ENCODE measurements at regions not wholly inside any gene's neighbourhood (a gene's known extent, or its start where the extent isn't known, plus 50 kb on each side); places are given as distances from the start of the nearest gene placed in this dataset.

GRCh38 chr9:13554626-13555025 is 275.1 kb upstream of the MPDZ start:
- ATAC-seq = peak; percentile 32; the same call in 1 of the 3 replicates
- TF ChIP-seq PPARA (CRISPR knock-in tag; IDR thresholded peaks at IDR 0.05; ENCODE audit: borderline replicate concordance) (no peak), TOX (CRISPR knock-in tag; IDR thresholded peaks at IDR 0.05; ENCODE audit: borderline replicate concordance) (no peak), ZNF8 (CRISPR knock-in tag; IDR thresholded peaks at IDR 0.05) (no peak), ESRRG (CRISPR knock-in tag; IDR thresholded peaks at IDR 0.05) (no peak), POU6F1 (CRISPR knock-in tag; IDR thresholded peaks at IDR 0.05; ENCODE audit: borderline replicate concordance, low read depth) (no peak), ZFP3 (CRISPR knock-in tag; IDR thresholded peaks at IDR 0.05) (no peak), ISL1 (CRISPR knock-in tag; IDR thresholded peaks at IDR 0.05) (peak; percentile 84), PATZ1 (CRISPR knock-in tag; IDR thresholded peaks at IDR 0.05; ENCODE audit: borderline replicate concordance) (no peak), SNAI2 (CRISPR knock-in tag; IDR thresholded peaks at IDR 0.05) (no peak), CREB5 (CRISPR knock-in tag; IDR thresholded peaks at IDR 0.05; ENCODE audit: low read depth) (no peak), RARB (CRISPR knock-in tag; IDR thresholded peaks at IDR 0.05) (no peak), ZNF565 (CRISPR knock-in tag; conservative IDR thresholded peaks at IDR 0.05; ENCODE audit: low read depth) (no peak), GLIS3 (CRISPR knock-in tag; IDR thresholded peaks at IDR 0.05) (no peak), OSR1 (CRISPR knock-in tag; IDR thresholded peaks at IDR 0.05) (no peak), TCF4 (CRISPR knock-in tag; IDR thresholded peaks at IDR 0.05; ENCODE audit: borderline replicate concordance) (peak; percentile 89), ZC3H10 (CRISPR knock-in tag; IDR thresholded peaks at IDR 0.05) (no peak), ARNTL (CRISPR knock-in tag; IDR thresholded peaks at IDR 0.05; ENCODE audit: borderline replicate concordance, low read depth) (no peak)
- TF ChIP-seq, protein P1, sequence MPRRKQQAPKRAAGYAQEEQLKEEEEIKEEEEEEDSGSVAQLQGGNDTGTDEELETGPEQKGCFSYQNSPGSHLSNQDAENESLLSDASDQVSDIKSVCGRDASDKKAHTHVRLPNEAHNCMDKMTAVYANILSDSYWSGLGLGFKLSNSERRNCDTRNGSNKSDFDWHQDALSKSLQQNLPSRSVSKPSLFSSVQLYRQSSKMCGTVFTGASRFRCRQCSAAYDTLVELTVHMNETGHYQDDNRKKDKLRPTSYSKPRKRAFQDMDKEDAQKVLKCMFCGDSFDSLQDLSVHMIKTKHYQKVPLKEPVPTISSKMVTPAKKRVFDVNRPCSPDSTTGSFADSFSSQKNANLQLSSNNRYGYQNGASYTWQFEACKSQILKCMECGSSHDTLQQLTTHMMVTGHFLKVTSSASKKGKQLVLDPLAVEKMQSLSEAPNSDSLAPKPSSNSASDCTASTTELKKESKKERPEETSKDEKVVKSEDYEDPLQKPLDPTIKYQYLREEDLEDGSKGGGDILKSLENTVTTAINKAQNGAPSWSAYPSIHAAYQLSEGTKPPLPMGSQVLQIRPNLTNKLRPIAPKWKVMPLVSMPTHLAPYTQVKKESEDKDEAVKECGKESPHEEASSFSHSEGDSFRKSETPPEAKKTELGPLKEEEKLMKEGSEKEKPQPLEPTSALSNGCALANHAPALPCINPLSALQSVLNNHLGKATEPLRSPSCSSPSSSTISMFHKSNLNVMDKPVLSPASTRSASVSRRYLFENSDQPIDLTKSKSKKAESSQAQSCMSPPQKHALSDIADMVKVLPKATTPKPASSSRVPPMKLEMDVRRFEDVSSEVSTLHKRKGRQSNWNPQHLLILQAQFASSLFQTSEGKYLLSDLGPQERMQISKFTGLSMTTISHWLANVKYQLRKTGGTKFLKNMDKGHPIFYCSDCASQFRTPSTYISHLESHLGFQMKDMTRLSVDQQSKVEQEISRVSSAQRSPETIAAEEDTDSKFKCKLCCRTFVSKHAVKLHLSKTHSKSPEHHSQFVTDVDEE (CRISPR knock-in tag; IDR thresholded peaks at IDR 0.05) = peak; percentile 78; the same call in 1 of the 2 replicates

GRCh38 chr9:13552606-13553215 is 273.2 kb upstream of the MPDZ start:
- ATAC-seq = peak; percentile 43; the same call in 2 of the 3 replicates
- TF ChIP-seq ISL1 (CRISPR knock-in tag; IDR thresholded peaks at IDR 0.05) = 0 out of 2 replicates have a peak, but pooled peaks have one; percentile 24
- no peak for TF ChIP-seq TCF4 (CRISPR knock-in tag; IDR thresholded peaks at IDR 0.05; ENCODE audit: borderline replicate concordance)
- no peak for TF ChIP-seq GLIS3 (CRISPR knock-in tag; IDR thresholded peaks at IDR 0.05)
- TF ChIP-seq ZNF8 (CRISPR knock-in tag; IDR thresholded peaks at IDR 0.05) = peak; percentile 91

GRCh38 chr9:13550519-13550918 is 271.0 kb upstream of the MPDZ start:
- no peak for TF ChIP-seq ZFP30 (CRISPR knock-in tag; IDR thresholded peaks at IDR 0.05)
- no peak for TF ChIP-seq ZNF565 (CRISPR knock-in tag; conservative IDR thresholded peaks at IDR 0.05; ENCODE audit: low read depth)
- ATAC-seq = no peak

GRCh38 chr9:13548535-13548934 is 269.0 kb upstream of the MPDZ start:
- no peak for ATAC-seq
- TF ChIP-seq ISL1 (CRISPR knock-in tag; IDR thresholded peaks at IDR 0.05) = no peak
- TF ChIP-seq PPARA (CRISPR knock-in tag; IDR thresholded peaks at IDR 0.05; ENCODE audit: borderline replicate concordance) = no peak

Data from SK-N-SH treated with all-trans-retinoic acid at 6 μM for 48 hours (cell line).